ENCODE measurements at regions not wholly inside any gene's neighbourhood (a gene's known extent, or its start where the extent isn't known, plus 50 kb on each side); places are given as distances from the start of the nearest gene placed in this dataset.

- DNase-seq (ENCODE audit: low read depth) = no peak
These were observed 88.7 kb upstream of the CD93 start for GRCh38 chr20:23174821-23175220.

GRCh38 chr20:23167431-23167830, 81.3 kb upstream of the CD93 start:
- no peak for DNase-seq (ENCODE audit: low read depth)

- DNase-seq (ENCODE audit: low read depth) = no peak
These were observed 80.4 kb upstream of the CD93 start for GRCh38 chr20:23166563-23166962.

DNA sequence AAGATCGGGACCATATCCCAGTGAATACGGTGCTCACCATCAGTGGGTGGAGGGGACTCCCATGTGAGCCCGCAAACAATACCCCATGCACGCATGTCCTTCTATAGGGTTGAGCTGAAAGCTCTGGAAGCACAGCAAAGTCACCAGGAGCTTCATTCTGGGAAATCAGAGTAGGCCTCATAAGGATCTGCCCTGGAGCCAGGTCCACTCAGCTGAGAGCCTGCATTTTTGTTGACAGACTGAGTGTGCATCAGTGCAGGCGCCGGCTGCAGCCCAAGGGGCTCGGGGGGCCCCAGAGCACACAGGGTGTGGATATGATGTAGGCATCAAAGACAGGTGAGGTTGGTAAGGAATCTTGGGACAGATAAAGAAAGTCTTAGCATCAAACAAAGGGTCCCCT, 79.8 kb upstream of the CD93 start:
- no peak for DNase-seq (ENCODE audit: low read depth)

GRCh38 chr20:23165307-23165750, 79.2 kb upstream of the CD93 start:
- no peak for DNase-seq (ENCODE audit: low read depth)

- DNase-seq (ENCODE audit: low read depth) = no peak
These were observed 78.1 kb upstream of the CD93 start for GRCh38 chr20:23164176-23164601.

GRCh38 chr20:23163562-23163961, 77.4 kb upstream of the CD93 start:
- DNase-seq (ENCODE audit: low read depth) = no peak

DNA sequence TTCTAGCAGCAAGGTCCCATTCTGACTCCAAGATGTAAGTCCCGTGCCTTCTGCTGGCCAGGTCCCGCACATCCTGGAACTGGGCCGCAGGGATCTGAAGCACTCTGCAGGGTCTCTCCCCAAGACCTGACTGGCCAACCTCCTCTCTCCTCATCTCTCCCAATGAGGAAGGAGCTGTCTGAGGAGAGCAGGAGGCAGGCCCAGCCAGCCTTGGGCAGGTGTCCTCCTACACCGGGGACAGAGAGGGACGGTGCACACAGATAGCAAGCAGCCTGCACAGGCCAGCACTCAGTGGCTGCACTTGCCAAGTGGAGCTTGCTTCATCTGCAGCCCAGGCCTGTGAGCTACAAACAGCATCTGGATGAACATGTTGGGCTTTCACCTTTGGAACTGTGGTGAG, 76.8 kb upstream of the CD93 start:
- DNase-seq (ENCODE audit: low read depth) = no peak

GRCh38 chr20:23161968-23162696, 76.0 kb upstream of the CD93 start:
- DNase-seq (ENCODE audit: low read depth) = no peak

DNA sequence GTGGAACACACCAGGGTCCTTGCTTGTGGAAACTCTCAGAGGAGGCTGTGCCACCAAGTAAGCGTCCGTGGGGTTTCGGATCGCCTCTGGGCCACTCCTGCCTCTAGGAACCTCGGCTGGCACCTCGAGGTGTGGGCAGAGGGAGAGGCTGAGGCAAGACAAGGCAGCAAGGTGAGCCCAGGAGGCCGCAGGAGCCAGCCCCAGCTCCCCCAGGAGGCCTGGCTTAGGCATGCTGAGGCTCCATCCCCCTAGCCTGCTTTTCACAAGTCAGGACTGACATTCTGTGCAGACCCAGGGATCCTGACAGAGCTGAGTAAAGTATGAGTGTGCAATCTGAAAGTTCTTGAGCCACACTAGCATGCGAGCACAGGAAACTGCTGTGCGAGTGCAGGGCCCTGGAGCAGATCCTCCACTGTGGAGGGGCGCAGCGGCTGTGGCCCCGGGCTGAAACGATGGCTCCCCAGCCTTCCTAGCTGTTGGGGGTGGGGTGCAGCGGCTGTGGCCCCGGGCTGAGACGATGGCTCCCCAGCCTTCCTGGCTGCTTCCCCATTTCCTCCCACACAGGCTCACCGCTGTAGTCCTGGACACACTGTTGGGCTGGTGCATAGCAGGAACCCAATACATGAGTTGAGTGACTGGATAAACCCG, 75.2 kb upstream of the CD93 start:
- no peak for DNase-seq (ENCODE audit: low read depth)

- DNase-seq (ENCODE audit: low read depth) = no peak
These were observed 74.6 kb upstream of the CD93 start for GRCh38 chr20:23160536-23161243.

GRCh38 chr20:23159947-23160318, 73.8 kb upstream of the CD93 start:
- no peak for DNase-seq (ENCODE audit: low read depth)

GRCh38 chr20:23159256-23159946, 73.3 kb upstream of the CD93 start:
- DNase-seq (ENCODE audit: low read depth) = no peak

DNA sequence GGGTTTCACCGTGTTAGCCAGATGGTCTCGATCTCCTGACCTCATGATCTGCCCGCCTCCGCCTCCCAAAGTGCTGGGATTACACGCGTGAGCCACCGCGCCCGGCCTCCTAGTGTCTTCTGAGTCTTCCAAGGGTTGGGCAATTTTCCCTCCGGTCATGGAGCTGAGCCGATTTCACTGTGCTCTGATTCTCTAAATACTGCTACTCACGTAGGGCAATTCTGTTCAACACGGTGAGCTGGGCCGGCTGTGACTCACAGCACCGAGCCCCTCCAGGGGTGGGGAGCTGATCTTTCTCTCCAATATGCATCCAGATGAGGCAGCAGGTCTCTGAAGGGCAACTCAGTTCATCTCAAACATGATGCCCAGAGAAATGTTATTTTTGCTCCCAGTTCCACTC, 71.6 kb upstream of the CD93 start:
- no peak for DNase-seq (ENCODE audit: low read depth)

- no peak for DNase-seq (ENCODE audit: low read depth)
These were observed 70.8 kb upstream of the CD93 start for GRCh38 chr20:23156842-23157423.

DNA sequence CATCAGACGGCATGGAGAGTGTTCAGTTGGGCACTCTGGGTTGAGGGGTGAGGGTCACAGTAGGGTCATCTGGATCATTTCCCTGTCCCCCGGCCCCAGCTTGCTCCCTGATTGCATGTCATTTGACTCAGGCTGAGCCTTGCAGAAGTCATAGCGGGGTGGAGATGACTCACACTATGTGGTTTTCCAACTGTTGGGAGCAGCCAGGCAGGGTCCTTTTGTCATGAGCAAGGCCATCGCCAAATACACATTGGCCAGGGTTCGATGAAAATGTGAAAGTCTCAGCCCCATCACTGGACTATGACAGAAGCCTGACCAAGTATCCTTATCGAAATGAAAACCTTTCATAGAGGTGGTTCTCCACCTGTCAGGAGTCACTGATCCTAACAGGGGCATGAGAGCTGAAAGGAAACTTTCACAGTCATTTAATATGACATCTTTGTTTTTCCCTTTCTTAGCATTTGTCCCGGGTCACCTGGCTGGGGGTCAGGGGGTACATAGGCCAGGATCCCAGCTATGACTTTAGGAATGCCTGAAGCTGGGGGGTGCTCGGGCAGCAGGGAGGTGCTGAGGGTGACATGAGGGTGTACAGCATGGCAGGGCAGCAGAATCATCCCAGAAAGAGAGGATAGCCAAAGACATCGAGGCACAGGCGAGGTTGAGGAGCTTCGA, 70.2 kb upstream of the CD93 start:
- no peak for DNase-seq (ENCODE audit: low read depth)

GRCh38 chr20:23155141-23155590, 69.0 kb upstream of the CD93 start:
- DNase-seq (ENCODE audit: low read depth) = no peak

DNA sequence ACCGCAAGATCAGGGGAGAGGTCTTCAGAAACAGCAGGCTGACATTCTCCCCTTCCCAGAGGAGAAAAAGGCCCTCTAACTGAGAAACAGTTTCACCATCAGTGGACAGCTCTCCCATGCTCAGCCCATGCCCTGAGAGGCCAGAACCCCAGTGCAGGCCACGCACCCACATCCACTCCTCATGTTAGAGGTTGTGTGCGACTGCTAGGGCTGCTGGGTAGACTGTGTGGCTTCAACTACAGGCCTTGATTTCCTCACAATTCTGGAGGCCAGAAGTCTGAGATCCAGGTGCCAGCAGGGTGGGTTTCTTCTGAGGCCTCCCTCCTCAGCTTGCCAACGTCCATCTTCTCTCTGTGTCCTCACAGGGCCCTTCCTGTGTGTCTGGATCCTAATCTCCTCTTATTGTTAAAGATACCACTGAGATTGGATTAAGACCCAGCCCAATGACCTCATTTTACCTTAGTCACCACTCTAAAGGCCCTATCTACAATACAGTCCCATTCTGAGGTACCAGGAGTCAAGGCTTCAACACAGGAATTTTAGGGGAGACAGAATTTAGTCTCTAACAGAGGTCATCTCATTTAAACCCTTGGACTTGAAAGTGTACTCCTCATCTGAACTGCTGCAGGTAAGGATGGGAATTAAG, 67.7 kb upstream of the CD93 start:
- no peak for DNase-seq (ENCODE audit: low read depth)

GRCh38 chr20:23152902-23153301, 66.8 kb upstream of the CD93 start:
- no peak for DNase-seq (ENCODE audit: low read depth)

- no peak for DNase-seq (ENCODE audit: low read depth)
These were observed 66.3 kb upstream of the CD93 start for GRCh38 chr20:23152308-23152892.

Measured in forelimb muscle (tissue), 1 donor.